Kidney tubule cell (primary cell): ENCODE measurements at regions not wholly inside any gene's neighbourhood (a gene's known extent, or its start where the extent isn't known, plus 50 kb on each side); places are given as distances from the start of the nearest gene placed in this dataset.

Source experiments
- DNase-seq: peaks from one replicate; pipeline ENCODE4 v3.0.0-alpha.2; 2018; ENCODE audit warnings: low spot score

DNA sequence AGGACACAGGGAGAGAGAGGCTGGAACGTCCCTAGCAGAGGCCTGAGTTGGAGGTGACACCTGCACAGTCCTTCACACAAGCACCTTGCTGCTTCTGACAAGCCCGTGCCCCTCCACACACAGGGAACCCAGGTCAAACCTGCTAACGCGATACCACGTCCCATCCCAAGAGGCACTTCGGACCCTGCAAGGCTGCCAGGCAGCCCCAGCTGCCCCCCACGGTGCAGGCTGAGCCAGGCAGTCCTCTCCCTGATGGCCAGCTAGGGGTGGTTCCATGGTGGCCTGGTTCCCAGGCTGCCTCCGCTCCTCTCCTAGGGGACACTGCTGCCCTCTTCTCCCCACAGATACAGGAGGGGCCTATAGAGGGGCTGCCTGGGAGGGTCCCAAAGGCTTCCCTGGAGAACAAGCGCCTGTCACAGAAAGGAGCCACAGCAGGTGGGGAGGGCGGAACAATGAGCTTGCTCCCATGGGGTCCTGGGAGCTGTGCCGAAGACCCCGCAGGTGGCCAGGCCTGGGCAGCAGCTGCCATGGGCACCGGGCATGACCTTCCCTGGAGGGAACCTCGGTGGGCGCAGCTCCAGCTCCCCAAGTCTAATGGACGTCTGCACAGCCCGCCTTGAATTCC, 434.2 kb upstream of the MYT1L start:
- DNase-seq, result no peak

DNA sequence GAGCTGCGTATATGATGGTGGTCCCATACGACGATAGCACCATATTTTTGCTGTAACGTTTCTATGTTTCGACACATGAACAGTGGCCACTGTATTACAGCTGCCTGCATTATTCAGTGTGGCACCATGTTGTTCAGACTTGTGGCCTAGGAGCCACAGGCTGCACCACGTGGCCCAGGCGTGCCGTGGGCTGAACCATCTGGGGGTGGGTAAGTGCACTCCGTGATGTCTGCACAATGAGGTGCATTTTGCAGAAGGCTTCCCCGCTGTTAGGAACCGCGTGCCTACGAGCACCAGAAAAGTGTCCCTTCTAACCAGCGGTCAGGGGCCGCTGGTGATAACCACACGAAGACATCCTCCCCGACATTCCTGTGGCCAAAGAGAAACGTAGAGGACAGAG, 433.7 kb upstream of the MYT1L start:
- DNase-seq, result no peak

DNA sequence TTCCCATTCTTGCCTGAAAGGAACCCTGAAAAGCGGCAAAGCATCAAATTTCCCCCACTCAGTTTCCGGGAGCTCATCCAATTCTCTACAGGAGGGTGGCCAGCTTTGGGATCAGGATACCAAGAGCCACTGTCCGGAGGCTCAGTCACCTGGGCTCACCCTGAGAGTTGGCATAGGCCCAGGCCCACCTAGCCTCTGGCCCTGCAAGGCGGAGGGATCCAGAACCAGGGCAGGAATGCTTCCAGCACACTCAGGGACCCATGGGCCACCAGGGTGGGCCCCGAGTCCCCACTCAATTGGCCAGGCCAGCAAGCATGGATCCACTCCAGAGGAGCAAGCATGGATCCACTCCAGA, 432.9 kb upstream of the MYT1L start:
- no peak for DNase-seq

DNA sequence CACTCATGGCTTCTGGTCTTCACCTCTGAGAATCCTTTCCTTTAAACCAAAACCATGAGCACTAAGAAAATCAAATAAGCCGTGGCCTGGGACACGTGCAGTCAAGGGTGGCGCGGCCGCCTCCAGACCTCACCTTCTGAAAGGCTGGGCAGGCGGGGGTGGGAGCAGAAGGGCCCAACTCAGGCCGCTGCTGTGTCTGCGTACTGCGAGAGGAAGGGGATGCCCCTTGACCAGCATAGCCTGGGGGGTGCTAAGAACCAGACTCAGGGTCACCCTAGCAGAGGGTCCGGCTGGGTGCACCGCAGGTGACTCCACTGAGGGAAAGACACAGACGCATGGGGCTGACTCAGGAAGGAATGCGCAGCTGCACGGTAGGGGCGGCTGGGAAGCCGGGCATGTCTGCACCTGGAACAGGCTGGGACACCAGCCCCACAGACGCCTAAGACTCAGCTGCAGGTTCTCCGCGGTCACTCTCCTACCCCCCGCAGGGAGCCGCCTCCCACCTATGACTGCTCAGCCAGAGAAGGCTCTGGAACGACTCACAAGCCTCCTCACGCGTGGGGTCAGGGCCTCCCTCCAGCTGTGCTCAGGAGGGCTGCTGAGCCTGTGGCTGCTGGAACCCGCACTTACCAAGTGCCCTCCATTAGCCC, 432.4 kb upstream of the MYT1L start:
- peak; percentile 39 for DNase-seq

DNA sequence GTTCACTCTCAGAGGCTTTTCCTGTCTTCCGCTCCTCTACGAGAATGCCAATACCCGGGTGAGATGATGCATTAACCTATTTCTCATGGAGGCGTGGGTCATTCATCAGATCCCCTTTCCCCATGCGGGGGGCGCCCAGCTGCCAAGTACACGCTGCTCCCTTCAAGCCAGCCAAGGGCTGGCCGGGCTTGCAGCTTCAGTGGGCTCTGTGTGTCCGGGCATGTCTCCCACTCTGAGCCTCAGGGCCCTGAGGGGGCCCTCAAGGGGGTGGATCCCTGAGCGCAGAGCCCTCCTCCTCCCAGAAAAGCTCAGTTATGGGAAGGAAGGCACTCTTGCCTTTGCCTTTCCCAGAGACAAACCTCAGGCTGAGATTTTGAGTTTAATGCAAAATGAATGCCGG, 431.8 kb upstream of the MYT1L start:
- DNase-seq, result no peak

DNA sequence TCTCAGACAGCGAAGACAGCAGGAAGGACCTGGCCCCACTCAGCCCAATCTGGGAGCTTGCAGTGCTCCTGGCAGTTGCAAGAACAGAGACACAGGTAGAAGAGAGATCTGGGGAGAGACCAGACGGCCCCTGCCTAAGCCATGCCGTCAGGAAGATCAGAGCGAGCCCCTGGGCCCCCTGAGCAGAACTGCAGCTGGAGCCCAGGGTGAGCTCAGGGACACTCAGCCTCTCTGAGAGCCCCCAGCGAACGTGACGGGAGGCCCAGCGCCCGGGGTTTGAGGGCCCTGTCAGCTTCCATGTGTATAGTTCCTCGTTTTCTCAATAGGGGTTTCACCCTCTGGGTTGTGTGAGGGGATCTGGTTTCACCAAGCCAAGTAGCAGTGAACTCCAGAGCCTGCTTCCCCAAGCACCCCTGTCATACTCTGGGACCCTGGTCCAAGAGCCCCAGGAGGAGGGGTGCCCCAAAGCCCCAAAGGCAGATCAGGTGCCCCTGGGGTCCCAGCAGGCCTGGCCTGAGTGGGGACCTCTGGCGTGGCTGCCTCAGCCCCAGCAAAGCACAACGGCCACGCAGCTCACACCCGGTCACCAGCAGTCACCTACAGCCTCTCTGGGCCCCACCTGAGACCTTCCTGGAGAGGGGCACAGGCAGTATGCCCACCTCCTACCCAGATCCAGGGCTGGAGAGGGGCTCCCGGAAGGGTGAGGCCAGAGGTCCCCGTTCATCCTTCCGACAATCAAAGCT, 431.3 kb upstream of the MYT1L start:
- DNase-seq, result no peak

DNA sequence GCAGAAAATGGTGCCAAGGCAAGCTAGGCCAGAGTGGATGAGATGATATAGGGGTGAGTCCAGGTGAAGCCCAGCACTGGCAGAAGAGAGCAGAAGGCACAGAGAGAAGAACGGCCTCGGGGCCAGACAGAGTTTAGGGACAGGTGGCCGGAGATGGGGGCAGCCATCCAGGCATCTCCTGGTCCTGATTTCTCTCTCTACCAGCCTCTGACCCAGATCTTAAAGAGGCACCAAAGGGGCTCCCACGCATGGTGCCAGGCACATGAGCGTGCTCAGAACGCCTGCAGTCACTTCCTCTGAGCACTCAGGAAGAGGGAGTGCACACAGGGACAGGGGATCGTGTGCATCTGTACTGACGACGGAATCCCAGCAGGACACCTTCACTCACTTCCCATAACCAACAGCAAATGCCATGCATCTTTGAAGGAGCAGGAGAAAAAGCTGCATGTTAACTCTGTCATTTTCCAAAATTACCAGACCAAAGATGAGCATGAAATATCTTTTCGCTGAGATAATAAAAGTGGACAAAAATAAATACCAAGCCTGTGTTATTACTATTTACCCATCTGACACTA, 427.8 kb upstream of the MYT1L start:
- DNase-seq, result no peak

DNA sequence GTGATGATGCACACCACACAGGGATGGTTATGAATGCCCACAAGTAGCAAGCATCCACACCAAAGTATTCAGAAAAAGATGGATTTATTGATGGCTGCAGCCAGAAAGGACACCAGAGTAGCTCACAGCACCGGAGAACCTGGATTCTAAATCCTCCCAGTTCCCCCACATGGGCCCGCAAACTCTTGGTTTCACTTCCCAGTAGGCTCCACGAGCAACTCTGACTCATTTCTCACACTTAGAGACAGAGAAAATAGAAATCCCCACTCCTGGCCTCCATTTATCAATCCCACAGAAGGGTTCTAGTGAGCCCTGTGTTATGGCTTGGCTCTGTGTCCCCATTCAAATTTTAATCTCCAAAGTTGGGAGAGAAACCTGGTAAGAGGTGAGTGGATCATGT, 426.7 kb upstream of the MYT1L start:
- DNase-seq, result no peak

DNA sequence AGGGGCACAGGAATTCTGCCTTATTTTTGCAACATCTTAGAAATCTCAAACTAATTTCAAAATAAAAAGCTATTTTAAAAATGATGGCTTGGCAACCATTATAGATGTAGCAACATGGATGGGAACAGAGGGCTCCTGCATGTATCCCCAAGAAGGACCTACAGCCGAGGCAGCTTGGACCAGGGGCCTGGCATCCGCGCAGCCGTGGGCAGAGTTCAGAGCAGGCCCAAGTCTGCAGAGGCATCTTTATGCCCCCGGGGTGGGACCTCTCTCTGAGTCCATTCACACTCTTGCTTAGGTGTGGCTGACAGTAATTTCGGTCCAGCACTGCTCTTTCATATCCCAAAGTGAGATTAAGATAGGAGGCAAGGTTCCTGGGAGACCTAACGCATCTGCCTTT, 425.8 kb upstream of the MYT1L start:
- DNase-seq, result no peak

DNA sequence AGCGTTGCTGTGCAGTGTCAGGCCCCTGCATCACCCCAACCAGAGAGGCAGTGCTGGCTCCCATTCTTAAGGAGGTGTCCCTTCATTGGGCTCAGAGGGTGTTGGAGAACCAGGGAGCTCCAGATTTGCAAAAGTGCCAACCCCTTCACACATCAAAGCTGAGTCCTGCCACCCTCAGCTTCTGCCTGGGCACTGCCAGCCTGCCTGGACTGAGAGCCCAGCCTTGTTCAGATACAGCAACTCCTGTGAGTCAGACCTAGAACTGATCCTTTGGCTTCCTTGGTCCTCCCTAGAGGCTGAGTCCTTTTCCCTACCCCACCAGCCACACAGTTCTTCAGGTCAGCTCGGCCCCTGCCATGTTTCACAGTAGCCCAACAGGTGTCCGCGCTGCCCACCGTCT, 424.9 kb upstream of the MYT1L start:
- DNase-seq, result no peak

DNA sequence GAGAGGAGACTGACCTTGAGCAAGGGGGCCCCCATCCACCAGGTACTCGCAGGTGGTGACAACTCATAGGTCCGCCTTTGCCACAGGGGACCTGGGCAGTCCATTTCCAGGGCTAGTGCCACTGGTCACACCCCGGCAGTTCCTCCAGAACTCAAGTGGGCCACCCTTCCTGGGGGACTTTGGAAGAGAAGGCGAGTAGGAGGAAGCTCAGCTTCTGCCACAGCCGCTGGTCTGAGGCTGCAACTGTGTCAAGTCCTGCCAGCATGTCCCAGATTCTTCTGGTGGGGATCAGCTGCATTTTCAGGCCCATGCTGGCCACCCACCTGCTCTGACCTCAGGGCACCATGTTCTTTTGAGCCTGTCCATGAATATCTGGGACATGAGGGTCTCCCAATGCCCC, 423.9 kb upstream of the MYT1L start:
- DNase-seq, result no peak

DNA sequence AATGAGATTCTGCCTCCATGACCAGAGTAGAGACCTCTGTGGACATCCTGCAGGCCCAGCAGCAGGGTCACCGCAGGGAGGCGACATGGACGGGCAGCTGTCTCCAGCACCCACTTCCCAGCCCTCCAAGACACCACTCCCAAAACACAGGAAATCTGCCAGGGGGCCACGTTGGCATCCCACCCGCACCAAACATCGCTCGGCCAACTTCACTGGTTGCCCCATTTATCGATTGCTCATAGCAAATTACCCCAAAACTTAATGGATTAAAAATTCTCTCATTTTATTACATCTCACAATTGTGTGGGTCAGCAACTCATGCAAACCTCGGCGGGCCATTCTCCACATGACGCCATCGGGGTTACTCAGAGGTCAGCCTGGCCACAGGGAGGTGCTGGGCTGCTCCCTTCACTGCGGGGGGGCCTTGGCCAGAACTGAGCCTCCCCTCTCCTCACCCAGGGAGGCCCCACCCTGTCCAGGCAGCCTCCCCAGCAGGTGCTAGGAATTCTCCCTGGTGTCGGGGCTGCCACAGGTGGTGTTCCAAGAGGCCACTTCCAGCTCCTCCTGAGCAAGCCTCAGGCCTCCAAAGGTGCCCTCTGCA, 420.7 kb upstream of the MYT1L start:
- DNase-seq, result no peak

DNA sequence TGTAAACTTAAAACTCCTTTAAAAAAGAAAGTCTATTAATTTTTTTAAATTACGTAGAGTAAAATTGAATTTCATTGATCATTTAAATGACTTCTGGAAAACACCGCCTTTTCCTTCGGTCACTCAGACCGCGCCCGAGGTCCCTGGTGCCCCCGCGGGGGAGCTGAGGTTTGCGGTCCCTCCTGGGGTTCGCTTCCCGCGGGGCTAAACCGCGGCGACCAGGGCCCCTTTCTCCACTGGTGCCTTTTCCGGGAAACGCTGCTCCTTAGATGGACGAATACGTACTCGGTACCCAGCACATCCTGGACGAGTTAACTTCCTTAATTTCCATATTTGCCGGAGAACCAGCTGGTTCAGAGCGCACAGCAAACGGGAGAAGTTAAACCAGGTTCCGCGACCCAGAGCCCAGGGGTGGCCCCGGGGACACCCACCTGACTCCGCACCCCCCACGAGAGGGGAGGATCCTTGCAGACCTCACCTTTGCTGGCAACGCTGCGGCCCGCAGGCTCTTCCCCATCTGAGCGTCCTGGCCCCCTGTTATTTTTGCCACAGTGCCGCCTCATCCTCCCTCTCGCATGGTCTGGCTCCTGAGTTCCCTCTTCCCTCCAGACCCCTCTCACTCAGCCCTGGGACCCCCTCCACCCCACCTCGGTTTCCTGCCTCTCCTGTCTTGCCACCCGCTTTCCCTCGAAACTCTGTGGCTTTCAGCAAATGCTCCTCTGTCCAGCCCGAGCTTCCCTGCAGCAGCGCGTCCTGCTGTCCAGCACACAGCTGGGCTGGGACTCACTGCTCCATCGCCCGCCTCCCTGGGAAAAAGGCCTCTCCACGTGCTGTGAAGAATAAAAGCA, 420.0 kb upstream of the MYT1L start:
- DNase-seq, result no peak

DNA sequence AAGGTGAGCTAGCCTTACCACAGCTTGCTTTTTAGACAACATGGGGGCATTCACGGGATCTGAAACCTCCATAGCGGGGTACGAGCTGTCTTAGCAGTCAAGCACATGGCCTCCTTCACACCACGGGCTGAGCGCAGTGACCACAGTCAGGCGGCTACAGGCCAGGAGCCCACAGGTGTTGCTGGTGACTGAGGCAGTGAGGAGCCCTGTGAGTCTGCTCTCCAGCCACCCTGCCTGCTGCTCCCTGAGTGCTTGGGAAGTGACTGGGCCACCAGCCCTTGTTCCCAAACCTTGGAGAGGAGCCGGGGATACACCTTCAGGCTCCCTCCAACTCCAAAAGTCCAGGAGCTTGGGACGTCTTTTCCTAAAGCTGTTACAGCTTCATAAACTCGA, 418.1 kb upstream of the MYT1L start:
- DNase-seq, result no peak

DNA sequence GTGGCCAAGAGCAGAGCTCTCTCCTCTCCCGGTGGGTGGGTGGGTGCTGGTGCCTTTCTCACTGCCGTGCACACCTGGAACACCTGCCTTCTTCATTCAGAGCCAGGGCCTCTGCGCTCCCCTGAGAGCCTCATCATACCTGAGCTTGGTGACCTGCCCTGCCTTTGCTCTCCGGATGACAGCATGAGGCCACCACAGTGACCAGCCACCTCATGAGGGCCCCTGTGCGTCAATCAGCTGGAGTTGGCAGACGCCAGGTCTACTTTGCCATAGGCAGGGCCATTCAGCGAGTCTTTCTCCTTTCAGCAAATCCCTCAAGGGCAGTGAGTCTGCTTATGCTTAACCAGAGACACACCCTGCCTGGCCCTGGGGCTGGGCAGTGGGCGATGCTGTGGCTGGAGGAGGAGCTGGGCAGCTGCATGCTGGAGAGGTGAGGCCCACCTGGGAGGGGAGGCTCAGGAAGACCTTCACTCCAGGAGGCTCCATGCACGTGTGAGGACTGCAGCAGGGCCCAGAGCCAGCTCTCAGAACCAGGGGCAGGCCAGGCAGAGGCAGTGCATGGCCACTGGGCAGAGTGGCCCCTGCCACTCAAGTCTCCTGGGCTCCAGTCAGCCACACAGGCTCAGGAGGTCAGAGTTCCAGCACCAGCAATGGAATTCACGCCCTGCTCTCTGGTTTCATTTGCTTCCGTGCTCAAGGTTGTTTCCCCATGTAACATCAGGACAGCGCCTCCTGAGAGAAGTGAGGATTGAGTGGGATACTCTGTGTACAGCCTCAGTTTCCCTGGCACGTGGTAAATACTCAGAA, 417.5 kb upstream of the MYT1L start:
- no peak for DNase-seq

DNA sequence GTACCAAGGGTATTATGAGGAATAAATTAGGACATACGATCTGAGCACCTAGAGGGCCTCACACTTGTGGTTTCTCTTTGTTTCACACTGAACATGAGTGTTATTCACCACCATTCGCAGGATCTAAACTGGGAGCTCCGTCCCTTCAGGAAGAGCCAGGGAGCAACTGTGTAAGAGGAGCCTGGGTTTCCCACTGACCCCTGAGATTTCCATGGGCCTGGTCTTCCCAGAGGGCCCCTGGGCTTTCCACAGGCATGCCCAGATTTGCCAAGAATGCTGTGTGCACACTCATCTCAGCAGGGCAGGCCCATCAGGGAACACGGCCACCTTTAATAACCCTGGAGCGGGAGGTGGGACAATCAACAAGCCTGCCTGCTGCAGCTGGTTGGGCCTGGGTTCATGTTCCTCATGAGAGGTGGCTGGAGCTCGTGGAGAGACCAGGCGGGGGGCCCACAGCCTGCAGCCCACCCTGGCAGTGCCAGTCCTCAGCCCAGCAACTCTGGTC, 416.8 kb upstream of the MYT1L start:
- no peak for DNase-seq

DNA sequence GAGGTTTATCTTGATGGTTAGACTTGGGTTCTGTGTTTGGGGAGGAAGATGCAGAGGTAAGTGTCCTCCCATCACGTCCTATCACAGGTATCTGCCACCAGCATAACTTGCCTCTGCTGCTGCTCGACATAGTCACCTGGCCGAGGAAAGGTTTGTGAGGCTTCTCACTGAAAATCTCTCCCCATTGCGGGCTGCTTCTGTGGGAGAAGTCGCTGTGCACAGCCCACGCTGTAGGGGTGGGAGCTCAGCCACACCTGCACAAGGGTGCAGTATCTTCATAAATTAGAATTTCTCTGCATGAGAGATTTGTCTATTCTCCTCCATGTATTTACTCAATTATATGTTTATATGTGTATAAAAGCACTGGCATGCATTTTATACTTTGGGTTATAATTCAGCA, 415.7 kb upstream of the MYT1L start:
- DNase-seq, result no peak

DNA sequence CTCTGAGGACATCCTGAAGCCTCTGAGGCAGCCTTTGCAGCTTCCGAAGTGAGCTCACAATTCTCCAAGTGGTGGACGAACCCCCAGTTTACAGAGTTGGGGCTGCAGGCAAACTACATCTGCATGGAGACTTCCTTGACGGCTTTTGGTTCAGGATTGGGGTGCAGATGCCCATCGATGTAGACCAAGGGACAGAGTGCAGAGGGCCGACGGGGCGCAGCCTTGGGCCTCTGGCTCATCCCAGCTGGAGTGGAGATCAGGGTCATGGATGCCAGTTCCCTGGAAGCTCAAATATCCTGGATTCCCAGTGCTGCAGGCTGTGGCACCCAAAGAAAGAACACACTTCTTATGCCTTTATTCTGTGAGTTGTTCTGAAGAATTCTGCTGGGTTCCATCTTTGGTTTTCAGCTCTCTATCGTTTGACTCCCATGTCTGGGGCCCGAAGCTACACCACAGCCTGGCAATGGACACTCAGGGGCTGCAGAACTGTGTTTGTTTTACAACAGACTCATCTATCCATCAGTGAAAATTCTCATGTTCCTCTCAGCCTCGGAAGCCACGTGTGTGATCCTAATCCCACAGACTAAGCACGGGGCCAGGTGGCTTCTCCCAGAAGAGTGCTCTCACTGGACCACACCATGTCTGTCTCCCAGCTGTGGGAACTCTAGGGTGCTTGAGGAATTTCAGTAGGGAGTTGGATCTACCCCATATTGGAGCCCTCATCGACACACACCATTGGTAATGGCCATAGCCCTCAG, 414.1 kb upstream of the MYT1L start:
- no peak for DNase-seq

DNA sequence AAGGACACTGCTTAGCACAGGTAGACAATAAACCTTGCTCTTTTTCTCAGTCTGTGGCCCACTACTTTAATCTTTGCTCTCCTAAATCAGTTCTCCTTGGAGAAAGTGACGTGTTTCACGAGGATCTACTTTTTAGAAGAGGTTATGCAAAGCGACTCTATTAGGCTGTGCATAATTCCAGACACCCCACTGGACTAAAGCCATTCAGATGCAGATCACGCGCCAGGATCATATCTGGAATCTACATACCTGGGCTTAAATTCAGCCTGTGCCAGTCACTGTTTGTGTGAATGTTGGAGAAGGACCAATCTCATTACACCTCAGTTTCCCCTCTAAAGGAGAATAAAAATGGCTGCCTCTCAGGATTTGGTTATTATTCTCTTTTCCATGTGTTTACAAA, 413.0 kb upstream of the MYT1L start:
- no peak for DNase-seq

DNA sequence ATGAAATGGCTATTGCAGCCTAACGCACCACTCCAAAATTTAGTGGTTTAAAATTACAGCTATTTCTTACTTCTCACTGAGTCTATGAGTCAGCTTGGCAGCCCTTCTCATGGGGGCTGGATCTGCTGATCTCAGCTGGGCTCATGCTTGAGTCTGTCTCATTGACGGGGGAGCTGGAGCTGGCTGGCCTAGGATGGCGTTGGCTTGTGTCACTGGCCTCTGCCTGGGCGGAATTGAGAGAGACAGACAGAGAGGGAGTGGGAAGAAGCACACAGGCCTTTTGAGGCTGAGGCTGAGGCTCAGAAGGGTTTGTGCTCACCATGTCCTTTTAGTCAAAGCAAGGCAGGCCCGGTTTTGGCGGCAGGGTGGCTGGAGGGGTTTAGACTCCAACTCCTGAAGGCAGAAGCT, 412.1 kb upstream of the MYT1L start:
- DNase-seq, result peak; percentile 11
